IMR-90 (cell line): ENCODE measurements at regions not wholly inside any gene's neighbourhood (a gene's known extent, or its start where the extent isn't known, plus 50 kb on each side); places are given as distances from the start of the nearest gene placed in this dataset.

Experiments
- ATAC-seq: fragments of 200-7000 bp; cut with Tn5 transposase; 2 replicates; pipeline ENCODE4 v1.9.1; 2020; ENCODE audit warnings: low read depth, mild to moderate bottlenecking, moderate library complexity
- BruUV-seq: library from RNA; stranded (reverse); fragments of 400-500 nt; replicated peaks from 2 replicates; lab custom pipeline; 2021; lab: Mats Ljungman, UMichigan
- CTCF ChIA-PET: fragments of 300-600 bp; formaldehyde crosslinking; extraction: SDS; loops from one replicate; lab custom pipeline; 2021; ENCODE audit warnings: antibody characterized with exemption; lab: Yijun Ruan, JAX
- POLR2A ChIA-PET: fragments of 300-600 bp; sonication (Branson Sonifier 250); formaldehyde crosslinking; loops from one replicate; lab custom pipeline; 2022; ENCODE audit warnings: antibody characterized with exemption; ENCODE audit not compliant: unreplicated experiment; lab: Charles Lee
- DNase-seq: peaks from one replicate; pipeline ENCODE4 v3.0.0; 2013
- H2AFZ ChIP-seq: replicated peaks from 2 replicates; pipeline ENCODE3; 2013; ENCODE audit warnings: low read length, mild to moderate bottlenecking; ENCODE audit not compliant: poor library complexity
- H2AK5ac ChIP-seq: 2 replicates; pipeline ENCODE4 v1.6.1; 2013; ENCODE audit warnings: low read depth, low read length, inconsistent platforms
- H2AK9ac ChIP-seq: replicated peaks from 2 replicates; pipeline ENCODE3; 2013; ENCODE audit warnings: mild to moderate bottlenecking, low read depth, low read length, moderate library complexity; ENCODE audit not compliant: poor library complexity
- H2BK120ac ChIP-seq: 2 replicates; pipeline ENCODE4 v1.6.1; 2013; ENCODE audit warnings: low read depth, low read length, inconsistent platforms
- H2BK15ac ChIP-seq: 3 replicates; pipeline ENCODE4 v1.6.1; 2013; ENCODE audit warnings: low read depth, low read length, inconsistent platforms
- H2BK20ac ChIP-seq: 2 replicates; pipeline ENCODE4 v1.6.1; 2013; ENCODE audit warnings: low read depth, mild to moderate bottlenecking, inconsistent platforms, low read length, moderate library complexity
- H2BK5ac ChIP-seq: 2 replicates; pipeline ENCODE4 v1.6.1; 2013; ENCODE audit warnings: mild to moderate bottlenecking, low read depth, low read length, inconsistent platforms; ENCODE audit not compliant: poor library complexity, severe bottlenecking
- H3K14ac ChIP-seq: replicated peaks from 2 replicates; pipeline ENCODE4 v1.6.1; 2013; ENCODE audit warnings: low read depth, low read length, inconsistent platforms
- H3K18ac ChIP-seq: 2 replicates; pipeline ENCODE4 v1.6.1; 2013; ENCODE audit warnings: low read depth, low read length, control low read depth
- H3K23ac ChIP-seq: 2 replicates; pipeline ENCODE4 v1.6.1; 2013; ENCODE audit warnings: low read depth, low read length, inconsistent platforms
- H3K27ac ChIP-seq: 2 replicates; pipeline ENCODE4 v1.5.1; 2013; ENCODE audit warnings: mild to moderate bottlenecking, control low read depth, low read length; ENCODE audit not compliant: insufficient read depth
- H3K27me3 ChIP-seq: 2 replicates; pipeline ENCODE4 v1.6.1; 2013; ENCODE audit warnings: low read length; ENCODE audit not compliant: control insufficient read depth, insufficient read depth
- H3K36me3 ChIP-seq: 2 replicates; pipeline ENCODE4 v1.6.1; 2013; ENCODE audit warnings: low read length, mixed read lengths; ENCODE audit not compliant: control insufficient read depth, insufficient read depth
- H3K4ac ChIP-seq: 2 replicates; pipeline ENCODE4 v1.6.1; 2013; ENCODE audit warnings: low read depth, low read length, inconsistent platforms
- H3K4me1 ChIP-seq: 2 replicates; pipeline ENCODE4 v1.6.1; 2013; ENCODE audit warnings: low read length, mixed read lengths; ENCODE audit not compliant: control insufficient read depth, insufficient read depth
- H3K4me2 ChIP-seq: 2 replicates; pipeline ENCODE4 v1.6.1; 2013; ENCODE audit warnings: low read depth, mild to moderate bottlenecking, control low read depth, low read length, moderate library complexity
- H3K4me3 ChIP-seq: 2 replicates; pipeline ENCODE4 v1.5.1; 2013; ENCODE audit warnings: low read depth, mild to moderate bottlenecking, control low read depth, low read length, moderate library complexity; ENCODE audit not compliant: insufficient read depth
- H3K56ac ChIP-seq: 2 replicates; pipeline ENCODE4 v1.6.1; 2013; ENCODE audit warnings: low read length, inconsistent platforms; ENCODE audit not compliant: insufficient read depth; ENCODE audit errors: extremely low read depth
- H3K79me1 ChIP-seq, 2 experiments: 2 replicates each; pipeline ENCODE4 v1.6.1; 2013; ENCODE audit warnings: low read length in 2 of 2, inconsistent platforms in 1 of 2, low read depth in 1 of 2
- H3K9ac ChIP-seq: 2 replicates; pipeline ENCODE4 v1.6.1; 2013; ENCODE audit warnings: low read depth, low read length, control low read depth
- H3K9me1 ChIP-seq: 2 replicates; pipeline ENCODE4 v1.6.1; 2013; ENCODE audit warnings: low read length, inconsistent platforms; ENCODE audit not compliant: insufficient read depth
- H3K9me3 ChIP-seq: 2 replicates; pipeline ENCODE4 v1.6.1; 2013; ENCODE audit warnings: low read length; ENCODE audit not compliant: control insufficient read depth, insufficient read depth
- H4K20me1 ChIP-seq: 2 replicates; pipeline ENCODE4 v1.6.1; 2013; ENCODE audit warnings: low read length, inconsistent platforms; ENCODE audit not compliant: insufficient read depth
- H4K5ac ChIP-seq: 2 replicates; pipeline ENCODE4 v1.6.1; 2013; ENCODE audit warnings: mild to moderate bottlenecking, low read depth, low read length, control low read depth
- H4K8ac ChIP-seq, 2 experiments: 2 replicates each; pipeline ENCODE4 v1.6.1; 2013; ENCODE audit warnings: low read depth in 2 of 2, low read length in 2 of 2, control low read depth in 1 of 2, inconsistent platforms in 1 of 2
- H4K91ac ChIP-seq: 2 replicates; pipeline ENCODE4 v1.6.1; 2013; ENCODE audit warnings: low read depth, low read length, inconsistent platforms; ENCODE audit not compliant: insufficient read depth
- CEBPB ChIP-seq: IDR thresholded peaks from 2 replicates; pipeline ENCODE4 v1.6.1; 2012; ENCODE audit warnings: low read depth, low read length, improper control_type of control experiment
- CHD1 ChIP-seq: IDR thresholded peaks from 2 replicates; pipeline ENCODE4 v1.6.1; 2012; ENCODE audit warnings: low read depth, low read length, improper control_type of control experiment
- FOS ChIP-seq: fragments of 150-350 bp; IDR thresholded peaks from 2 replicates; pipeline ENCODE4 v1.6.1; 2016; ENCODE audit warnings: low read depth, low read length
- MAFK ChIP-seq: IDR thresholded peaks from 2 replicates; pipeline ENCODE4 v1.6.1; 2012; ENCODE audit warnings: low read depth, low read length, improper control_type of control experiment
- MAZ ChIP-seq: IDR thresholded peaks from 2 replicates; pipeline ENCODE4 v1.6.1; 2012; ENCODE audit warnings: low read depth, mild to moderate bottlenecking, low read length, improper control_type of control experiment, moderate library complexity, borderline replicate concordance
- MXI1 ChIP-seq: IDR thresholded peaks from 2 replicates; pipeline ENCODE4 v1.6.1; 2012; ENCODE audit warnings: low read depth, mild to moderate bottlenecking, low read length, moderate library complexity, borderline replicate concordance
- RAD21 ChIP-seq: IDR thresholded peaks from 2 replicates; pipeline ENCODE4 v1.6.1; 2012; ENCODE audit warnings: low read length, improper control_type of control experiment
- WGBS, 2 experiments: methylation state at CpG; one replicate each; pipeline versions ENCODE4 v1.1.5 to v1.1.7; 2013; ENCODE audit warnings: missing lambda C conversion rate in 2 of 2; ENCODE audit not compliant: insufficient read length in 1 of 2; ENCODE audit errors: extremely low coverage in 2 of 2; 5-methylcytosine and 5-hydroxymethylcytosine counted together
- dilution Hi-C: fragments of 300-500 bp; cut with HindIII; formaldehyde crosslinking; loops from one replicate; pipeline ENCODE4 v1.14.3; 2018; ENCODE audit warnings: low sequenced_read_pairs; ENCODE audit not compliant: unreplicated experiment
- in situ Hi-C: fragments of 300-500 bp; cut with MboI; formaldehyde crosslinking; loops from 3 replicates; pipeline ENCODE4 v1.14.3; 2019; ENCODE audit warnings: low sequenced_read_pairs, inconsistent platforms, mixed read lengths
- intact Hi-C: fragments of 100-400 bp; cut with micrococcal nuclease; formaldehyde crosslinking; loops from 2 replicates; pipeline ENCODE4 v1.10.0; 2022
- TF ChIP-seq, protein P1 (sequence below): conservative IDR thresholded peaks from 2 replicates; pipeline ENCODE4 v1.5.1; 2012; ENCODE audit warnings: mild to moderate bottlenecking, low read depth, low read length, improper control_type of control experiment

DNA sequence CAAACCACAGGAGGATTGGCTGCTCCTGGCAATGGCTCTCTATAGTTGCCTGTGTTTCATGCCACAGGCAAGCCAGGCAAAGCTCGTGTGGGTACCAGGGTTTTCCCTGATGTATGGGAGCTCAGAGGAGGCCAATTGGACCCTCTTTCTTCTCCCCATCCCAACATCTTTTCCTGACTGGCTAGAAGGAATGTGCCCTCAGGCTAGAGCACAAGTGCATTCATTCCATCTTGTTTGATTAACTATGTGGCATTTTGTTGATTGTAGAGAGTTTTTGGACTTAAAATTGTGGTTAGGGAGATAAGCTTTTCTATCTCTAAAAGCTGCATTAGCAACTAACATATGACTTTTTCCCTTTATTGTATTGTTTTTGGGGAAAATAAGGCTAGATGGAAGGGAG, 561.3 kb downstream of the PSAT1 start:
- Histone ChIP-seq H2AK9ac (no peak overlapping the region), H3K23ac (no peak overlapping the region), H3K27me3 (no peaks in the 10 kb centered on the region), H3K9ac (no peak overlapping the region), H3K4me2 (no peak overlapping the region), H2AK5ac (peak overlapping the region; percentile 40; the same call in 1 of the 2 replicates), H2AFZ (peak overlapping the region; percentile 4), H3K18ac (no peak overlapping the region), H3K9me1 (0 out of 2 replicates have a peak, but pooled peaks cover 3% of the 10 kb centered on the region), H3K4me1 (peaks cover 5% of the 10 kb centered on the region; the same call in 1 of the 2 replicates), H2BK15ac (no peak overlapping the region), H3K79me1 (no peaks in the 10 kb centered on the region), H2BK5ac (no peak overlapping the region), H3K4me3 (no peak overlapping the region), H4K8ac (no peak overlapping the region), H3K4ac (no peak overlapping the region), H3K14ac (no peak overlapping the region; the same call in 1 of the 2 replicates), H4K5ac (no peak overlapping the region), H2BK20ac (no peak overlapping the region), H3K36me3 (no peaks in the 10 kb centered on the region), H2BK120ac (peak overlapping the region; percentile 55; the same call in 1 of the 2 replicates), H3K56ac (no peak overlapping the region), H4K91ac (peak overlapping the region; percentile 34; the same call in 1 of the 2 replicates), H3K27ac (no peak overlapping the region), H3K9me3 (no peaks in the 10 kb centered on the region), H4K20me1 (no peaks in the 10 kb centered on the region)
- DNase-seq (peak; percentile 29), ATAC-seq (no peak; the same call in 1 of the 2 replicates)
- dilution Hi-C loops (no loop called here), intact Hi-C loops (no loop called here), in situ Hi-C loops (no loop called here)
- no CpG with 5 or more reads among the region's 1 CpG for WGBS, 2 experiments
- CTCF ChIA-PET: interaction anchor here (0.5 to 1.0 kb wide), 2 partner anchors 18 to 187 kb away, joined by 6 to 7 read pairs; no protein-coding TSS in a partner anchor
- no TSS peak for BruUV-seq
- TF ChIP-seq CEBPB: no peak
- TF ChIP-seq MAZ: no peak
- TF ChIP-seq RAD21: no peak
- no peak for TF ChIP-seq FOS
- TF ChIP-seq, protein P1, sequence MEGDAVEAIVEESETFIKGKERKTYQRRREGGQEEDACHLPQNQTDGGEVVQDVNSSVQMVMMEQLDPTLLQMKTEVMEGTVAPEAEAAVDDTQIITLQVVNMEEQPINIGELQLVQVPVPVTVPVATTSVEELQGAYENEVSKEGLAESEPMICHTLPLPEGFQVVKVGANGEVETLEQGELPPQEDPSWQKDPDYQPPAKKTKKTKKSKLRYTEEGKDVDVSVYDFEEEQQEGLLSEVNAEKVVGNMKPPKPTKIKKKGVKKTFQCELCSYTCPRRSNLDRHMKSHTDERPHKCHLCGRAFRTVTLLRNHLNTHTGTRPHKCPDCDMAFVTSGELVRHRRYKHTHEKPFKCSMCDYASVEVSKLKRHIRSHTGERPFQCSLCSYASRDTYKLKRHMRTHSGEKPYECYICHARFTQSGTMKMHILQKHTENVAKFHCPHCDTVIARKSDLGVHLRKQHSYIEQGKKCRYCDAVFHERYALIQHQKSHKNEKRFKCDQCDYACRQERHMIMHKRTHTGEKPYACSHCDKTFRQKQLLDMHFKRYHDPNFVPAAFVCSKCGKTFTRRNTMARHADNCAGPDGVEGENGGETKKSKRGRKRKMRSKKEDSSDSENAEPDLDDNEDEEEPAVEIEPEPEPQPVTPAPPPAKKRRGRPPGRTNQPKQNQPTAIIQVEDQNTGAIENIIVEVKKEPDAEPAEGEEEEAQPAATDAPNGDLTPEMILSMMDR: no peak
- TF ChIP-seq MXI1: no peak
- no peak for TF ChIP-seq MAFK
- TF ChIP-seq CHD1: no peak
- POLR2A ChIA-PET: no interaction called here
